T follicular helper cell (primary cell): ENCODE measurements at regions not wholly inside any gene's neighbourhood (a gene's known extent, or its start where the extent isn't known, plus 50 kb on each side); places are given as distances from the start of the nearest gene placed in this dataset.
"Not testable (repeated sequence)": the region's sequence is repeated elsewhere in the genome, so short reads cannot be mapped to it uniquely, and the experiment has no call there.

ENCODE experiments used
- DNase-seq: peaks from one replicate; pipeline ENCODE4 v3.0.0-alpha.2; 2020; ENCODE audit warnings: low read depth

- DNase-seq, result no peak
Observed at GRCh38 chr12:69028941-69029729, 96.2 kb upstream of the CPM start.

GRCh38 chr12:69030321-69030720 is 97.3 kb upstream of the CPM start:
- DNase-seq, result no peak

DNA sequence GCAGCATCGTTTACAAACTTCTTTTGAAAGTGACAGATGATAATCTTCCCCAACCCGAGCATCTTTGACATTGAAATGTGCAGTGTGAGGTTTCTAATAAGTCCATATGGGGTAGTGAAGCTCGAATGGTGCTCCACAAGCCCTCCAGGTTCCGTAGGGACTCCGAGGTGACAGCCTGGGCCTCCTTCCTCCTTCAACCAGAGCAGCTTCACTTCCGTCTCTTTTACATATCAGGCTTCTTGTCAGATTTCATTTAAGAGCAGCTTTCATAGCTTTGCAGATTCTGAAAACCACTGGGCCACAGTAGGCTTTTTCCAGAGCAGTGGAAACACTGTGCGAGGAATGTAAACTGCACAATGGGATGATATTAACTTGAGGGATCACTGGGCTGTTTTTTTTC is 103.6 kb upstream of the CPM start:
- no peak for DNase-seq

- DNase-seq, result no peak
Observed at GRCh38 chr12:69036999-69037398, 104.0 kb upstream of the CPM start.

GRCh38 chr12:69039911-69040310 is 106.9 kb upstream of the CPM start:
- DNase-seq, result no peak

- no peak for DNase-seq
Observed at GRCh38 chr12:69042557-69042956, 109.6 kb upstream of the CPM start.

GRCh38 chr12:69042970-69043369 is 110.0 kb upstream of the CPM start:
- DNase-seq, result no peak

- no peak for DNase-seq
Observed at GRCh38 chr12:69044887-69045286, 111.9 kb upstream of the CPM start.

DNA sequence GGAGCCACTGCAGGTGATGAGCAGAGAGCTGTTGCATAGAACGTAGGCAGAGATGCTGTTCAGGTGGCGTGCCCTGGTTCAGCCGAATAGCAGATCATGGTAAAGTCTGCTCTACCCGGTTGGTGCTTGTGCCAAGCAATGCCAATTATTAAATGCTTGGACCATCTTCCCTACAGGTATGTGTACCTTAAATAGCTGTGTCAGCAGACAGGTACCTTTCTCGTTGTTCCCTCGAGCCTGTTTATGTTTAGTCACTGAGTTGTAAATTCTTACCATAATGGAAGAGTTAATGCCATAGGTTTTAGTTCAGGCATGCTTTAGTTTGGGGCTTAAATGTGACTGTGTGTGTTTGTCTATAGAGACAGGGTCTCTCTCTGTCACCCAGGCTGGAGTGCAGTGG is 112.5 kb upstream of the CPM start:
- DNase-seq, result no peak

DNA sequence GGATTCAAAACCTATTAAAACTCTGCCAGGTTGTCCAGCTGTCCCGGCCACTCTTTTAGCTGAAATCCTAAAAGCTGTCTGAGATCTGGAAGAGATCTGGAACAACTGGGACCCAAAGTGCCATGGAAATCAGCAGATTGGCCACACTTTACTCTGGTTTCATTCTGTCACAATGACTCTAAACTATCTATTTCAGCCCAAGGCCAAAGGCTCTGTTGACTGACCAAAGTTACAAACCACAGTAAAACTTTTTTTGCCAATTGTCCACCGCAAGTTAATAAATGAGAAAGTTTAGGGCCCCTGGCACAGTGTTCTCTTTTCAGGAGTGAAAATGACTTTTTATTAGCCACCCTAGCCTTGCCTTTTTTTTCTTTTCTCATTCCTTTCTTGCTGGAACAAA is 113.4 kb upstream of the CPM start:
- DNase-seq, result no peak

GRCh38 chr12:69046920-69047319 is 113.9 kb upstream of the CPM start:
- no peak for DNase-seq

DNA sequence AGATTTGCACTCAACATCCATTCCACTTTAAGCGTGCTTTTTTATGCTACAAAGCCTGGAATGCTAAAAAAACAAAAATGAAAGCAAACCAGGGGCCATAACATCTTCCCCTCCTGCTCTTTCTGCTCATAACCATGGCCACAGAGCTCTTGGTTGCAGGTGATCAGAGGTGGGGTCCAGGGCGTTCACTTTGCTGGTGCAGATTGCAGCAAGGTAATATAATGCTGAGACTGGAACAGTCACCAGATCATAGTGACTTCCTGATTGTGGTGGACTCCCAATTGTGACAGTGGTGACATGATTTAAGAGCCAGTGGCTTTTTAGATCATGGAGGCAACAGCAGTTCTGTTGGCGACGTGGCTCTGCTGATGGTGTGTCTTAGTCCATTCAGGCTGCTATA is 115.0 kb upstream of the CPM start:
- DNase-seq, result no peak

DNA sequence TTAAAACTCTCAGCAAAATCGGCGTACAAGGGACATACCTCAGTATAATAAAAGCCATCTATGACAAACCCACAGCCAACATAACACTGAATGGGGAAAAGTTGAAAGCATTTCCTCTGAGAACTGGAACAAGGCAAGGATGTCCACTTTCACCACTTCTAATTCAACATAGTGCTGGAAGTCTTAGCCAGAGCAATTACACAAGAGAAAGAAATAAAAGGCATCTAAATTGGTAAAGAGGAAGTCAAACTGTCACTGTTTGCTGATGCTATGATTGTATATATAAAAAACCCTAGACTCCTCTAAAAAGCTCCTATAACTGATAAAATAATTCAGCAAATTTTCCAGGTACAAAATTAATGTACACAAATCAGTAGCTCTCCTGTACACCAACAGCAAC is 116.9 kb upstream of the CPM start:
- not testable (repeated sequence) for DNase-seq

- DNase-seq, result no peak
Observed at GRCh38 chr12:69052613-69053408, 119.8 kb upstream of the CPM start.

- no peak for DNase-seq
Observed at GRCh38 chr12:69054343-69055056, 121.5 kb upstream of the CPM start.

- no peak for DNase-seq
Observed at GRCh38 chr12:69055280-69055679, 122.3 kb upstream of the CPM start.

GRCh38 chr12:69055706-69056105 is 122.7 kb upstream of the CPM start:
- no peak for DNase-seq

- no peak for DNase-seq
Observed at GRCh38 chr12:69056743-69057515, 124.0 kb upstream of the CPM start.

GRCh38 chr12:69057742-69058141 is 124.8 kb upstream of the CPM start:
- no peak for DNase-seq

DNA sequence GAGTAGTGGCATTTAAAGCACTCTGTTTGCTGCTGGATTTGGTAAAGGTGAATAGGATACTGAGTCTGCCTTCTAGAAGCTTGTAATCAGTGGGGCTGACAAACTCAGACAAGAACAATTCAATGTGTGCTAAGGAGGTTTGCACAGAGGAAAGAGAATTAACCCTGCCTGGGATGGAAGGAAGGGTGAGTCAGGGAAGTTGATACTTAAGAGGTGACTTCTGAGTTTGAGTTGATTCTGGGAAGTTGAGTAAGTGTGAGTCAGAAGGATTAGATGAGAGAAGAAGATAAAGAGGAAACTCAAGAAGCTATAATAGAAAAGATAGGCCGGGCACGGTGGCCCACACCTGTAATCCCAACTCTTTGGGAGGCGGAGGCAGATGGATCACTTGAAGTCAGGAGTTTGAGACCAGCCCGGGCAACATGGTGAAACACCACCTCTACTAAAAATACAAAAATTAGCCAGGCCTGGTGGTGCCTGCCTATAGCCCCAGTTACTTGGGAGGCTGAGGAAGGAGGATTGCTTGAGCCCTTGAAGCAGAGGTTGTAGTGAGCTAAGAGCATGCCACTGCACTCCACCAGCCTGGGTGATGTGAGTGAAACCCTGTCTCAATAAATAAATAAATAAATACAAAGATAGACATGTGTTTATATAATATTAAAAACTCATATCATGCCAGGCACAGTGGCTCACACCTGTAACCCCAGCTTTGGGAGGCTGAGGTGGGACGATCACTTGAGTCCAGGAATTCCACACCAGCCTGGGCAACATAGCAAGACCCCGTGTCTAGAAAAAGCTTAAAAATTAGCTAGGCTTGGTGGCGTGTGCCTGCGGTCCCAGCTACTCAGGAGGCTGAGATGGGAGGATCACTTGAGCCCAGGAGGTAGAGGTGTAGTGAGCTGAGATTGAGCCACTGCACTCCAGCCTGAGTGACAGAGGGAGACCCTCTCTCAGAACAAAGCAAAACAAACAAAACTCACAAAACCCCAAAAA is 126.8 kb upstream of the CPM start:
- DNase-seq, result no peak

DNA sequence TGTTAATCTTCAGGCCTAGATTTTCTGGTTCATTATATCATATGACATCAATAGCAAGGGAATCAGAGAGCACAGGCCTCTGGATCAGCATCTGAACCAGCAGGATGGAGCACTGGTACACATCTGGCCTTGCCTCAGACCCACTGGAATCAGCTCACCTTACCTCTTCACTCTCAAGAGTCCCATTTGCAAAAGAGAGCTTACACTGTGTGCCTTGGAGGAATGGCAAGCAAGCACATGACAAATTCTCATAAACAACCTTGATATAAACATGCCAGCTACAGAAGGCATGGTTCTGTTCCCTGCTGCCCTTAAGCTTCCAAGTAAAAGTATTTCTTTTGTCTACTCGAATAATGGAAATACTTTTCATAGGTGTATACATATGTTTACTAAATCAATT is 128.6 kb upstream of the CPM start:
- no peak for DNase-seq
